ENCODE measurements at regions not wholly inside any gene's neighbourhood (a gene's known extent, or its start where the extent isn't known, plus 50 kb on each side); places are given as distances from the start of the nearest gene placed in this dataset.

DNA sequence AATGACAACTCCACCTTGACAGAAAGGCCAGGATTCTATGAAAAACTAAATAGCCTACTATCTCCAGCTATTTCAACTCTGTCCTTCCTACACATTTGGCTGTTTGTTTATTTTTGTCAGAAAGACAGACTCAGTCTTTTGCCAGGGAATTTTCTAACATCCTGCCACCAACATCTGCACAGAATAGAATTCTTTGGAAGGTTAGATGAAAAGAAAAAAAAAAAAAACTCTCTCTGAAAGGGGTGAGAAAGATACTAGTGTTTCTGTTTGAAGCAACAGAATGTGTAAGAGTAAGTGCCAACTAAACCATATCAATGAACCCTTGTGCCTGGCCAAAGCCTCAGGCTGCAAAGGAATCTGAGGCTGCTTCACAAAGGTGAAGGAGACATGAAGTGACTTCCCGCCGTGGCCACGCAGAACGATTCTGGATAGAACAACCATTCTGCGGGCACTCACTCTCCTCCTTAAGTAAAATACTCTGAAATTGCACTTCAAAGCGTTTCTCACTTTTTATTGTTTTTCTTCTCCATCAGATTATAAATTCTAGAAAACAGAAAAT, 498.2 kb downstream of the IRS2 start:
- Histone ChIP-seq H4K20me1 (ENCODE audit: insufficient read depth, low read length) (no peaks in the 10 kb centered on the region), H4K8ac (ENCODE audit: low read depth in 2 of 2, low read length in 2 of 2) (no peak overlapping the region; a peak in 1 of 4 replicates), H4K91ac (ENCODE audit: insufficient read depth, low read depth, low read length) (no peak overlapping the region), H2BK15ac (ENCODE audit: low read depth, low read length) (no peak overlapping the region), H3K14ac (replicated peaks; ENCODE audit: low read depth, low read length) (no peak overlapping the region), H4K5ac (ENCODE audit: low read depth, low read length) (no peak overlapping the region), H3K4me2 (ENCODE audit: low read depth, low read length) (no peak overlapping the region), H3K9ac (ENCODE audit: low read depth, low read length) (no peak overlapping the region), H3K79me1 (ENCODE audit: low read depth in 1 of 2, low read length in 2 of 2) (no peaks in the 10 kb centered on the region), H2BK120ac (ENCODE audit: low read depth, low read length) (peak overlapping the region; percentile 54; the same call in 1 of the 2 replicates), H3K56ac (ENCODE audit: extremely low read depth, insufficient read depth, low read length) (no peak overlapping the region), H3K27ac (ENCODE audit: insufficient read depth, low read length) (no peak overlapping the region), H2AK9ac (replicated peaks; ENCODE audit: low read depth, low read length, poor library complexity) (no peak overlapping the region), H3K9me3 (ENCODE audit: control insufficient read depth, insufficient read depth, low read length) (no peaks in the 10 kb centered on the region), H3K36me3 (ENCODE audit: control insufficient read depth, insufficient read depth, low read length) (no peaks in the 10 kb centered on the region), H3K18ac (ENCODE audit: low read depth, low read length) (no peak overlapping the region), H3K4ac (ENCODE audit: low read depth, low read length) (peak overlapping the region; percentile 28; the same call in 1 of the 2 replicates), H2BK20ac (ENCODE audit: low read depth, low read length) (no peak overlapping the region), H3K9me1 (ENCODE audit: insufficient read depth, low read length) (peaks cover 3% of the 10 kb centered on the region), H2BK5ac (ENCODE audit: low read depth, low read length, poor library complexity, severe bottlenecking) (peak overlapping the region; percentile 25), H3K4me3 (ENCODE audit: insufficient read depth, low read depth, low read length) (no peak overlapping the region), H3K27me3 (ENCODE audit: control insufficient read depth, insufficient read depth, low read length) (no peaks in the 10 kb centered on the region), H2AK5ac (ENCODE audit: low read depth, low read length) (no peak overlapping the region), H3K4me1 (ENCODE audit: control insufficient read depth, insufficient read depth, low read length) (peaks cover 2% of the 10 kb centered on the region; the same call in 1 of the 2 replicates), H2AFZ (replicated peaks; ENCODE audit: low read length, poor library complexity) (no peak overlapping the region), H3K23ac (ENCODE audit: low read depth, low read length) (no peak overlapping the region)
- intact Hi-C loops (cut with micrococcal nuclease), result no loop called here
- DNase-seq, result peak; percentile 25
- in situ Hi-C loops (cut with MboI; ENCODE audit: low sequenced_read_pairs), result no loop called here
- dilution Hi-C loops (cut with HindIII; ENCODE audit: low sequenced_read_pairs, unreplicated experiment), result no loop called here
- ChIA-PET CTCF (interaction anchor here (0.7 kb wide), 1 partner anchor 32 kb away, joined by 4 read pairs; no protein-coding TSS in a partner anchor), POLR2A (ENCODE audit: unreplicated experiment) (interaction anchor here (0.7 kb wide), 1 partner anchor 621 kb away, joined by 3 read pairs; no protein-coding TSS in a partner anchor)
- no TSS peak for BruUV-seq (replicated peaks)
- no peak; the same call in 1 of the 2 replicates for ATAC-seq (ENCODE audit: low read depth)
- WGBS, 2 experiments (ENCODE audit: extremely low coverage in 2 of 2, insufficient read length in 1 of 2), result 80% methylated on average over 2 of the region's 6 CpGs; no CpG with 5 or more reads in 1 of the 2 experiments
- no peak for TF ChIP-seq RFX5 (IDR thresholded peaks at IDR 0.05; ENCODE audit: low read depth, low read length)
- no peak for TF ChIP-seq ELK1 (IDR thresholded peaks at IDR 0.05; ENCODE audit: borderline replicate concordance, low read depth, low read length)
- TF ChIP-seq SMC3 (IDR thresholded peaks at IDR 0.05; ENCODE audit: low read depth, low read length), result no peak
- no peak for TF ChIP-seq MAFK (IDR thresholded peaks at IDR 0.05; ENCODE audit: low read depth, low read length)
- no peak for TF ChIP-seq RCOR1 (IDR thresholded peaks at IDR 0.05; ENCODE audit: insufficient replicate concordance, low read length)
- TF ChIP-seq, protein P1, sequence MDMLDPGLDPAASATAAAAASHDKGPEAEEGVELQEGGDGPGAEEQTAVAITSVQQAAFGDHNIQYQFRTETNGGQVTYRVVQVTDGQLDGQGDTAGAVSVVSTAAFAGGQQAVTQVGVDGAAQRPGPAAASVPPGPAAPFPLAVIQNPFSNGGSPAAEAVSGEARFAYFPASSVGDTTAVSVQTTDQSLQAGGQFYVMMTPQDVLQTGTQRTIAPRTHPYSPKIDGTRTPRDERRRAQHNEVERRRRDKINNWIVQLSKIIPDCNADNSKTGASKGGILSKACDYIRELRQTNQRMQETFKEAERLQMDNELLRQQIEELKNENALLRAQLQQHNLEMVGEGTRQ (IDR thresholded peaks at IDR 0.05; ENCODE audit: low read depth, low read length), result no peak
- no peak for TF ChIP-seq CHD1 (IDR thresholded peaks at IDR 0.05; ENCODE audit: low read depth, low read length)
- TF ChIP-seq POLR2A (IDR thresholded peaks at IDR 0.05; ENCODE audit: low read depth, low read length), result no peak
- no peak for TF ChIP-seq FOS (IDR thresholded peaks at IDR 0.05; ENCODE audit: low read depth, low read length)
- TF ChIP-seq RAD21 (IDR thresholded peaks at IDR 0.05; ENCODE audit: low read length), result no peak

Data from IMR-90 (cell line).